ENCODE measurements at regions not wholly inside any gene's neighbourhood (a gene's known extent, or its start where the extent isn't known, plus 50 kb on each side); places are given as distances from the start of the nearest gene placed in this dataset.

- Histone ChIP-seq H3K9me3 (ENCODE audit: control insufficient read depth, low read depth, low read length) (no peaks in the 10 kb centered on the region), H3K4me1 (ENCODE audit: control insufficient read depth, low read depth, low read length) (peaks cover 21% of the 10 kb centered on the region), H3K27ac (ENCODE audit: low read length) (no peak overlapping the region), H3K9ac (ENCODE audit: low read length) (no peak overlapping the region), H3K36me3 (ENCODE audit: control insufficient read depth, low read depth, low read length) (no peaks in the 10 kb centered on the region), H3K4me3 (ENCODE audit: low read length) (no peak overlapping the region), H3K27me3 (ENCODE audit: control insufficient read depth, insufficient read depth, low read length) (no peaks in the 10 kb centered on the region)
Observed at GRCh38 chr3:23644099-23644498, 161.7 kb upstream of the UBE2E1 start.

- H3K27me3 ChIP-seq (ENCODE audit: control insufficient read depth, insufficient read depth, low read length), result no peaks in the 10 kb centered on the region
- no peaks in the 10 kb centered on the region for H3K9me3 ChIP-seq (ENCODE audit: control insufficient read depth, low read depth, low read length)
- H3K27ac ChIP-seq (ENCODE audit: low read length), result no peak overlapping the region
- no peak overlapping the region for H3K9ac ChIP-seq (ENCODE audit: low read length)
- H3K36me3 ChIP-seq (ENCODE audit: control insufficient read depth, low read depth, low read length), result no peaks in the 10 kb centered on the region
- peaks cover 27% of the 10 kb centered on the region for H3K4me1 ChIP-seq (ENCODE audit: control insufficient read depth, low read depth, low read length)
- H3K4me3 ChIP-seq (ENCODE audit: low read length), result no peak overlapping the region
Observed at GRCh38 chr3:23644676-23645075, 161.1 kb upstream of the UBE2E1 start.

- H3K36me3 ChIP-seq (ENCODE audit: control insufficient read depth, low read depth, low read length), result no peaks in the 10 kb centered on the region
- peaks cover 34% of the 10 kb centered on the region for H3K4me1 ChIP-seq (ENCODE audit: control insufficient read depth, low read depth, low read length)
- H3K9me3 ChIP-seq (ENCODE audit: control insufficient read depth, low read depth, low read length), result no peaks in the 10 kb centered on the region
- no peaks in the 10 kb centered on the region for H3K27me3 ChIP-seq (ENCODE audit: control insufficient read depth, insufficient read depth, low read length)
- H3K27ac ChIP-seq (ENCODE audit: low read length), result no peak overlapping the region
- H3K4me3 ChIP-seq (ENCODE audit: low read length), result no peak overlapping the region
- H3K9ac ChIP-seq (ENCODE audit: low read length), result no peak overlapping the region
Observed at GRCh38 chr3:23645533-23646183, 160.1 kb upstream of the UBE2E1 start.

GRCh38 chr3:23646184-23646920, 159.4 kb upstream of the UBE2E1 start:
- Histone ChIP-seq H3K4me3 (ENCODE audit: low read length) (no peak overlapping the region), H3K36me3 (ENCODE audit: control insufficient read depth, low read depth, low read length) (no peaks in the 10 kb centered on the region), H3K9me3 (ENCODE audit: control insufficient read depth, low read depth, low read length) (no peaks in the 10 kb centered on the region), H3K27ac (ENCODE audit: low read length) (no peak overlapping the region), H3K27me3 (ENCODE audit: control insufficient read depth, insufficient read depth, low read length) (no peaks in the 10 kb centered on the region), H3K4me1 (ENCODE audit: control insufficient read depth, low read depth, low read length) (peaks cover 35% of the 10 kb centered on the region), H3K9ac (ENCODE audit: low read length) (no peak overlapping the region)

- Histone ChIP-seq H3K4me1 (ENCODE audit: control insufficient read depth, low read depth, low read length) (peaks cover 35% of the 10 kb centered on the region), H3K27me3 (ENCODE audit: control insufficient read depth, insufficient read depth, low read length) (no peaks in the 10 kb centered on the region), H3K4me3 (ENCODE audit: low read length) (no peak overlapping the region), H3K9ac (ENCODE audit: low read length) (no peak overlapping the region), H3K27ac (ENCODE audit: low read length) (no peak overlapping the region), H3K9me3 (ENCODE audit: control insufficient read depth, low read depth, low read length) (no peaks in the 10 kb centered on the region), H3K36me3 (ENCODE audit: control insufficient read depth, low read depth, low read length) (no peaks in the 10 kb centered on the region)
Observed at GRCh38 chr3:23647706-23648258, 158.0 kb upstream of the UBE2E1 start.

GRCh38 chr3:23648326-23648995, 157.3 kb upstream of the UBE2E1 start:
- Histone ChIP-seq H3K27me3 (ENCODE audit: control insufficient read depth, insufficient read depth, low read length) (no peaks in the 10 kb centered on the region), H3K4me1 (ENCODE audit: control insufficient read depth, low read depth, low read length) (peaks cover 35% of the 10 kb centered on the region), H3K36me3 (ENCODE audit: control insufficient read depth, low read depth, low read length) (no peaks in the 10 kb centered on the region), H3K27ac (ENCODE audit: low read length) (no peak overlapping the region), H3K4me3 (ENCODE audit: low read length) (no peak overlapping the region), H3K9me3 (ENCODE audit: control insufficient read depth, low read depth, low read length) (no peaks in the 10 kb centered on the region), H3K9ac (ENCODE audit: low read length) (no peak overlapping the region)

GRCh38 chr3:23648996-23649395, 156.8 kb upstream of the UBE2E1 start:
- Histone ChIP-seq H3K27ac (ENCODE audit: low read length) (no peak overlapping the region), H3K27me3 (ENCODE audit: control insufficient read depth, insufficient read depth, low read length) (no peaks in the 10 kb centered on the region), H3K9ac (ENCODE audit: low read length) (no peak overlapping the region), H3K36me3 (ENCODE audit: control insufficient read depth, low read depth, low read length) (no peaks in the 10 kb centered on the region), H3K4me1 (ENCODE audit: control insufficient read depth, low read depth, low read length) (peaks cover 35% of the 10 kb centered on the region), H3K9me3 (ENCODE audit: control insufficient read depth, low read depth, low read length) (no peaks in the 10 kb centered on the region), H3K4me3 (ENCODE audit: low read length) (no peak overlapping the region)

GRCh38 chr3:23649448-23649847, 156.3 kb upstream of the UBE2E1 start:
- no peaks in the 10 kb centered on the region for H3K36me3 ChIP-seq (ENCODE audit: control insufficient read depth, low read depth, low read length)
- H3K4me1 ChIP-seq (ENCODE audit: control insufficient read depth, low read depth, low read length), result peaks cover 34% of the 10 kb centered on the region
- no peak overlapping the region for H3K9ac ChIP-seq (ENCODE audit: low read length)
- H3K4me3 ChIP-seq (ENCODE audit: low read length), result no peak overlapping the region
- H3K27ac ChIP-seq (ENCODE audit: low read length), result no peak overlapping the region
- no peaks in the 10 kb centered on the region for H3K9me3 ChIP-seq (ENCODE audit: control insufficient read depth, low read depth, low read length)
- H3K27me3 ChIP-seq (ENCODE audit: control insufficient read depth, insufficient read depth, low read length), result no peaks in the 10 kb centered on the region

- no peak overlapping the region for H3K4me3 ChIP-seq (ENCODE audit: low read length)
- no peaks in the 10 kb centered on the region for H3K9me3 ChIP-seq (ENCODE audit: control insufficient read depth, low read depth, low read length)
- peaks cover 23% of the 10 kb centered on the region for H3K4me1 ChIP-seq (ENCODE audit: control insufficient read depth, low read depth, low read length)
- H3K36me3 ChIP-seq (ENCODE audit: control insufficient read depth, low read depth, low read length), result no peaks in the 10 kb centered on the region
- no peak overlapping the region for H3K27ac ChIP-seq (ENCODE audit: low read length)
- H3K27me3 ChIP-seq (ENCODE audit: control insufficient read depth, insufficient read depth, low read length), result no peaks in the 10 kb centered on the region
- H3K9ac ChIP-seq (ENCODE audit: low read length), result no peak overlapping the region
Observed at GRCh38 chr3:23650371-23651140, 155.2 kb upstream of the UBE2E1 start.

- no peak overlapping the region for H3K27ac ChIP-seq (ENCODE audit: low read length)
- peaks cover 16% of the 10 kb centered on the region for H3K4me1 ChIP-seq (ENCODE audit: control insufficient read depth, low read depth, low read length)
- no peaks in the 10 kb centered on the region for H3K27me3 ChIP-seq (ENCODE audit: control insufficient read depth, insufficient read depth, low read length)
- no peak overlapping the region for H3K4me3 ChIP-seq (ENCODE audit: low read length)
- H3K36me3 ChIP-seq (ENCODE audit: control insufficient read depth, low read depth, low read length), result no peaks in the 10 kb centered on the region
- no peaks in the 10 kb centered on the region for H3K9me3 ChIP-seq (ENCODE audit: control insufficient read depth, low read depth, low read length)
- no peak overlapping the region for H3K9ac ChIP-seq (ENCODE audit: low read length)
Observed at GRCh38 chr3:23653647-23654525, 151.9 kb upstream of the UBE2E1 start.

Data from iPS-18a (cell line).